SKM-1 treated with dmso at 0.1 percent for 144 hours (cell line): ENCODE measurements at regions not wholly inside any gene's neighbourhood (a gene's known extent, or its start where the extent isn't known, plus 50 kb on each side); places are given as distances from the start of the nearest gene placed in this dataset.

Source experiments
- DNase-seq: peaks from one replicate; lab custom pipeline; 2025; ENCODE audit not compliant: unreplicated experiment; lab: John Stamatoyannopoulos, UW

DNA sequence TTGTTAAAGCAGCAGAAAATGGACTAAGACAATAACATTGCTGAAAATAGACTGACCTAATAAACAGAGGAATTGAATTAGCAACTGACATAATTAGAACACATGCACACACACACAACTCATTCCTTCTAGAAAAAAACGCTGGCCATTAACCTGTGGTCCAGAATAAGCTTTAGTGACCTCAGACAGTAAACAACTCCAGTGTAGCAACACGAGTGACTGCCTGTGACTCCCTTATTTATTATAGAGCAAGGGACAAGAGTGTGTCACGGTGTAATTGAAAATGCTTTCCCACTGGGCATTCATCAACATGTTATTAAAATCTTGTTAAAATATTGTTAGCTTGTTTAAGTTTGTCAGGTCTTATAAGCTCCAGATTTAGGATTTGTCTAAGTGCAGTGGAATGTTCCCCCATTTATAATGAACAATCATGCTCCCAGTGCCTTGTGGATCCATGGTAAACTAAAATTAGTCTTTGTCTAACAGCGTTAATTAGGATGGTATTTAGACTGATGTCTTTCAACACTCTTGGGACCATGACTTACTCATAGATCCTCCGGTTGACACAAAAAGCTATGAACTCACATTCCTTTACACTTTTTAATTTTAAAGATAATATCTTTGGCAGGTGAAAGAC, 111.7 kb upstream of the IRS2 start:
- DNase-seq: no peak

DNA sequence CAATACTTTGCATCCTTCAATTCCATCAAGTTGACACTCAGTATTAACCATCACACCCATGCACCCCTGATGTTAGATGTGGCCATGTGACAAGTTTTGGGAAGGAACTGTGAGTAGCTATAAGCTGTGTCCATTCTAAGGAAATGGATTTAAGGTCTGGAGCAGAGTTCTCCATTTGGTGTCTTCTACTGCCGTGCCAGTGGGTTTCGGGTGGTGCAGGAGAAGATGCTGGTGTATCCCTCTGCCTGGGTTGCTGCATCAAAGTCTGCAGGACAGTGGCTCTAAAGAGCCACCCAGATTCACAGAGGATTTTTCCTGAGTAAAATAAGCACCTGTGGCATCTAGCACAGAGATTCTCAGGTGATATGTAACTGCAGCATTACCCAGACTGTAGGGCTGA, 105.7 kb upstream of the IRS2 start:
- DNase-seq: no peak

DNA sequence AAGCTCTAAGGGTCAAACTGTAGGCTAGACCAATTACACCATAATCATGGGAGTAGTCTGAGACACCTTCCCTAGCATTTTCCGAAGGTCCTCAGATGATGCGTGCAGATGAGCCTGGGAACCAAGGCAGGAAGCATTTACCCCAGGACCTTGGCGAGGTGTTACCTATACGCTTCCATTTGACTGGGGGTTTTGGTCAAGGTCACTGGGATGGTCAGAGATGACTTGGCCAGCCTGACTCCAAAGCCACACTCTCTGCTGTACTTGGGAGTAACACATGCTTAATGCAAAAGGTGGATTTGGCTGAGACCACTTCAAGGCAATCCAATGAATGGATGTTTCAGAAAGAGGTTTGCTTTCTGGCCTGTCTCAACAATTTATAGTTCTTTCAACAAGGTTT, 98.9 kb upstream of the IRS2 start:
- DNase-seq: no peak

DNA sequence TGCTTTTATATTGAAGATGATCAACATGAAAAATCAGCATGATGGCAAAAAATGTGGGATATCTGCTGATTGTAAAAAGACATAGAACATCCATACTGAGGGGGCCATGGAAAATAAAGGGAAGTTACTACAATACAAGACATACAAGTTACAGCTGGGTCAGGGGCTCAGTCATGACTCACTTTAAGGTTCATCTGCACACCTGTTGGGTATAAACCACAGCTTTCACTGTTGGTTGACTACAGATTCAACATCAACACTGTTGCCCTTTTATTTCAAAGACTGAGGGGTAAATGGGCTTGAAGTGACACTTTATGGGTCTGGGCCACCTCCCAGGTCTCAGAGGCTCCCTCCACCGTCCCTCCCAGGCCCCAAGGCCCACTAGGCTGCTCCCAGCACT, 98.1 kb upstream of the IRS2 start:
- DNase-seq: no peak

DNA sequence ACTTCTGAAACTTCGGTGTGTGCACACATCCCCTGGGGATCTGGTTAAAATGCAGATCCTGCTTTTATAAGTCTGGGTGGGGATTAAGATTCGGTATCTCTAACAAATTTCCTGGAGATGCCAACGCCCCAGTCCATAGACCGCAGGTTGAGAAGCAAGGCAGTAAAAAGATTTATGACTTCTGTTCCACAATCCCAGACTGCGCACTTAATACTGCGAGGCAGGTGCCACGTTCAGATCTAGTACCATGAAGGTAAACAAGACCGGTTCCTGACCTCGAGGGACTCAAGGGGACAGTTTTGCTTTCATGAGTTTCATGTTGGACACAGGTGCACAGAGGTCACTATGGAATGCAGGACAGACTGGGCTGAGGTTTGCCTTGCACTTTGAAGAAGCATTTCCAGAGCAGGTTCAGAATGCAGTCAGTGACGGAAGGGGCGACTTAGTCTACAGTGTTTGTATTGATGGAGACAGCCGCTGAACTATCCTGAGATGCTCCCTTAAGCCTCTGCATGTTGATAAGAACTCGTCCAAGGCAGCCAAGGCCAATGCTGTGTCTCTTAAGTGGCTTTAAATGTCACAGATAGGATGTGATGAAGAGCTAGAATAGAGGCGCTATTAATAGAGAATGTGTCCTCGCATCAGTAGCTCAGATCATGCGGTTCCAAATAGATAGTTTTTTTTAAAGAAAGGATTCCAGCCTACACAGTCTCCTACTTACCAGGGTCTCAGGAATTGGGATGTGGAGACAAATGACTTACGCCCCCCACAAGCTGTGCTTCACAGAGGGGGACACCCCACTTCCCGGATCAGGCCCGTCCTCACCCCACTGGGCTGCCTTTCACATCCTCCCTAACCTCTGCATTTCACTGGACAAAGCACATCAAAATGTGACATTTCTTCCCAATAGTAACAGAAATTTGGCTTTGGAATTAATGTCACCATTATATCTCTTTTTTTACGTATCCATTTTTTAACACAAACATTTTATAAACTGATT, 97.1 kb upstream of the IRS2 start:
- no peak for DNase-seq

DNA sequence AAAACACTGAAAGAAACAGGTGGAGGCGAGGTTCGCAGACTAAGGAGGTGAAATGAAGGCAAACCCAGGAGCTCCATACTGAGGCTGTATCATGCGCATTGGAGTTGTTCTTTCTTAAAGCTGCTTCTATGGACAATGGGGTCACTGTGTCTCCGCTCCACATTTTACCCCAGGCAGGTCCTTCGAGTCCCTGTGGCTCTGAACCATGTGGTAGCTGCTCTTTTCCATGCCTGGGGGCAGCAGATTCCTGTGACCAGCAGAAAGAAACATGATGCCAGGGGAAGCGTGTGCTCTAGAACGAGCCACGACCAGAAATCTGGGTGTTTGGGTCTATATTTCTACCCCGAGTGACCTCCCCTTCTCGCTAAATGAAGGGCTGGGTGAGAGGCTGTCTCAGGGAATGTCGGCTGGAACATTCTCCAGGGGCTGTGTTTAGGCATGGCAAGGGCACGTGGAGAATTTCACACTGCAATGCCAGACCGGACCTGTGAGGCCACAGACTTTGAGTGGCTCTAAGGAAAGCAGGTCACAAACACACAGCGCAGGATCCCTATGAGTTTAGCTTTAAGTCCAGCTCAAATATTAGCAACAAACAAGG, 95.7 kb upstream of the IRS2 start:
- no peak for DNase-seq

DNA sequence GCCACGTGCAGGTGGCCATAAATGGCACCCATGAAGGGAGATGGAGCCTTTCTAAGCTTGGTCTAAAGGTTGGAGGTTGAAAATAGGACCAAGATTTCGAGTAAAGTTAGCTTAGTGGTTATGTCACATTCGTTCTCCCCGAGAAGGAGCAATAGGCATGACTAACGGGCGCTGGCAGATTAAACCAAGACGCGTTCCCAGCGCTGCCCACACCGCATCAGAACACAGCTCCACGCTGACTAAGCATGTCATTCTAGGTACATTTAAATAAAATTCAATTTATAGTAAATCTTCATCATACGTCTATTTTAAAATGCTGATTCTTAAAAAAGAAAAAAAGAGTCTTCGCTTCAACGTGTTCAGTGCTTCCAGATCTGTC, 95.0 kb upstream of the IRS2 start:
- DNase-seq: no peak

DNA sequence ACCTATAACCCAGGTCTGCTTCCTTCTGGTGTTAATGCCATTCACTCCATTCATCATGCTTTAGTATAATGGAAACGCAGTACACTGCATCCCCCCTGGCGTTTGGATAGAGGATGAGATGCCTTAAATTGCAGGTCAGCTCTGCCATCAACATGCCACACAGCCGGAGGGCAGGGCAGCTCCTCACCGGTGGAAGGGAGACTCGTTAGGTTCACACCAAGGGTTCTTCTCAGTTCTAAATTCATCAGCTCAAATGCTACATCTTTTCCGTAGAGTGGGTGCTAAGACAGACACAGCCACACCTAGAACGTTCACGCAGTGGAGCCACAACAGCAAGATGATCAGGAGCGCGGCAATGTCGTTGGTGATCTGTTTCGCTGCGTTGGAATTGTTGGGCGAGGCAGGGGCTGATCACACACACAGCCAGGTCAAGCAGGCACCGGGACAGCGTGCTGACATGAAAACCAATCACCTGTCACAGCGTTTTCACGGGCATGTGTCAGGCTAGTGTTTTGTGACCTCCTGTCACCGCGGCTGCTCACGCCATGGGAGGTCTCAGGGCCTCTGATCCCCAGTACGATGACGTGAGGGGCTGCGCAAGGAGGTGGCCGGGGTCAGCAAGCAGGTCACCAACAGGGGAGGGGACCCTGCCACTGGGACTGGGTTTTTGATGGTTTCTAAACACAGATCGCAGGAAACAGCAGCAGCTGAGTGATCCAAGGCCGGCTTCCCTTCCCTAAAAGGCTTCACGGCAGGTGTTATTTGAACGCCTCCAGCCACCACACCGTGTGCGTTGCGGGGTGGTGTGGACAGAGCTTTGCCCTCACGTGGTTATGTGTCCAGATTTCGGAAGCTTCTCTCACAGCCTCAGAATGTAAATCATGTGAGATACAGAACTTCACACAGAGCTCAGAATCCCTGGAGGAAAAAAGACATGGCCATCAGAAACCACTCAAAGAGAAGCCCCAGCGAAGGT, 94.3 kb upstream of the IRS2 start:
- no peak for DNase-seq

DNA sequence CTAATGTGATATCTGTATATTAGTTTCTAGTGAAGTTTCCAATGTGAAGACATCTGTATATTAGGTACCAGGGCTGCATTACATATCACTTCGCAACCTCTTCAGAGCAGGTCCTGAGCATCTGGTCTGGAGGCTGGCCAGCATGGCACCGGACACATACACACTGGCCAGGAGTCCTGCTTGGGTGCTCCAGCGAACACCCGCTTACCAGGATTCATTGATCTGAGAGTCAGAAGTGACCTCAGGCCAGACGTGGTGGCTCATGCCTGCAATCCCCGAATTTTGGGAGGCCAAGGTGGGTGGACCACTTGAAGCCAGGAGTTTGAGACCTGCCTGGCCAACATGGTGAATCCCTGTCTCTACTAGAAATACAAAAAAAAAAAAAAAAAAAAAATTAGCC, 93.0 kb upstream of the IRS2 start:
- no peak for DNase-seq

DNA sequence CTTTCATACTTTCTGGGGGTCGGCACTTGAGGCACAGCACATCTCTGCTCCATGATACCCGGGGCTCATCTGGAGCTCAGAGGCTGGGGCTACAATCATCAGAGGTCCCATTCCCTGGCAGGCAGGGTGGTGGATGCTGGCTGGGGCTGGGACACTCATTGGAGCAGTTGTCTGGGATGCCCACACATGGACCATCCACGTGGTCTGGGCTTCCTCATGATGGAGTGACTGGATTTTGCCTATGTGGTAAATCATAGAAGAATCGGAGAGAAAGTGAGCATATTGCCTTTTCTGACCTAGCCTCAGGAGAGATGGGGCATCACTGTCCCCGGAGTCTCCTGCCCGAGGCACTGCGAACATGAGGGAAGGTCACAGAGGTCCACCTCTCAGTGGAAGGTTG, 91.4 kb upstream of the IRS2 start:
- DNase-seq: no peak

DNA sequence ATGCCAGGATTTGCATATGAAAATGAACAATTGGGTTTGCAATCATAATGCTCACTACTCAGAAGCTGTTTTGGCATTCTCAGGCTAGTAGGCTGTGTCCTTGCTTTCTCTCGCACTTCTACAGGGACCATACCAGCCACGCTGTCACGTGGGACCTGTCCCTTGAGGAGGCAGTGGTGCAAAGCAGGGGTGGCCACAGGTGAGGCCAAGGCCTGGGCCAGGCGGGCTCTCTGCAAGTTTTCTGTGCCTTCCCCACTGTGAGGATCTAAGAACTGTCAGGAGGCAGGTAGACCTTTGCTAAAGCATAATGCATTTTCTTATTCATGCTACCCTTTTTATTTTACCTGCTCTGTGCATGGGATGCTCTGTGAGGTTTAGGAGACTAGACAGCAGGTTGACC, 89.4 kb upstream of the IRS2 start:
- no peak for DNase-seq

DNA sequence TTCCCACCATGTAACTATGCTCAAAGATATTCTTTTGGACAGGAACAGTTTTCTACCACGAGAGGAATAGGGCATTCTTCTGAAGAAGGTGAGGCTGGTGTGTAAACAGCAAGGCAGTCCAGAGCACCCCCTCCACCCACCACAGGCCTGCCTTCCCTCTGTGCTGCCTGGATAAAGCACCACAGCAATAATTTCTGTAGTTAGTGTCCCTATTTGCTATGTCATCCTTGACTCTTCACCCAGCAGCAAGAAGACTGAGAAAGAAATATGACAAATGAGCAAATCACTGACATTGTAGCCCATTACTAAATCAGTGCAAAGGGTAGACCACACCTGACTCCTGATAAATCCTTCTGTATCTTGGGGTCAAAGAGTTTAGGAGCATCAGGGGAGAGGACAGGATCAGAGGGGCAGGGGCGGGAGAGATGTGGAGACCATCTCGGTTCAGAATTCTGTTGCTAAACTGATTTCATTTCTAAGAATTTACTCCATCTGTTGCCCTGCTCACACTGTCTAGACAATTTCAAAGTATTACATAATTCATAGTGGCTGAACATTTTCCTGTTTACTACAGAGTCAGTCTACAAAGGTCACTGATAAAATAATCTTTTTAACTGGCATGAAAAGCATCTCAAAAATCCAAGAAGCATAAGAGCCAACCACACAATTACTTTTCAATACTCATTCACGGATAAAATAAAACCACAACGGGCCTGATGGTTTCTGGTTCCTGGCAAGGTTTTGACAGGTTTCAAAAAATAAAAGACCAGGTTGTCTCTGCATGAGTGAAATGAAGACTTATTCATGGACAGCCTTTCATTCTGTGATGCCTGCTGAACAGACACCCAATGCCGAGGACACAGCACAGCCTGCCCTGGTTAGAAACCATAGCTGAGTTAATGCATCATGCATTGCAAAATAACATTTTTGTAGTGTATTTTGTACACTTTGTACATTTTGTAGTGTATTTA, 88.4 kb upstream of the IRS2 start:
- no peak for DNase-seq

DNA sequence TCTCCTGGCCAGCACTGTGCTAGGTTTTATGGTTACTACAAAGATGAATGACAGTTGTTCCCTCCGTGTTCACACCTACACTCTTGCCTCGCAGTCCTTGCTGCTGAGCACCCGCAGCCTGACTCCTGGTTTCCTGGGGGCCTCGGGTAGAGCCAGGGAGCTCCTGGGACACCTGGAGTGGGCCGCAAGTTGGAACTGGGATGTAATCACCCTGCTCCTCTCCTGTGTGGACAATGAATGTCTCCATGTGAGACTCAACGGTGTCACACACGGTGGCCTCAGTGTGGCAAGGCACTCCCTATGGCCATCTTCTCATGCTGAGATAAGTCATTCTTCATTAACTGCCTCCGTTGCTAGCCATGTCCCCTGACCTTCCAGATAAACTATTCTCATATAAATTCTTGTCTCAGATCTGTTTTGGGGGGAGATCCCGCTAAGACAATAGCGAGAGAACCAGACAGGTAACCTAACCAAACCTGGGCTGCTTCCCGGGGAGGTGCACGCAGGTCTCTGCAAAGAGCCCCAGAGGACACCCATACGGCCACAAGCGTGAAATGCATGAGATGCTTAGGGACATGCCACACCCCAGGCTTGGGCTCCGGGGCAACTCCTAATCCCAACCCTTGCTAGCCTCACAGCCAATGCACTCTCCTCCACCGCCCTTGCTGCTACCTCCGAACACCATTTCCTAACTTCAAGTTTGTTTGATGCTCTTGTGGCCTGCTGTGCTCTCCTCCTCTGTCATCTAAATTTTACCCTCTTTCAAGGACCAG, 87.2 kb upstream of the IRS2 start:
- no peak for DNase-seq

DNA sequence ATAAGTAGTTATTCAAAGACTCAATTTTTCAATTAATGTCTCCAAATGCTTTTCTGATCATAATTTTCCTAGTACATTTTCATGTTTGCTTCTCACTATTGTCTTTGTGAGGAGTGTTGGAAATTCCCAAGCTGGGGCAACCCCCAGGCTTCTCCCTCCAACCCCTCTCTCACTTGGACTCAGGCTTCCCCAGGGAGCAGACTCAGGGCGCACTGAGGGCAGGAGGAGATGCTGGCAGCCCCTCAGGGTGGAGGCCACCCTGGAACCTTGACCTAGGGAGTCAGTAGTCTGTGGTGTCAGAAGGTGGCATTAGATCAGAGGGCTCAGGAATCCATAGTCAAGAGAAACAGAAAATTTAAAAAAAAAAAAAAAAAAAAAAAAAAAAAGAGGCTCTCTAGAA, 86.5 kb upstream of the IRS2 start:
- DNase-seq: no peak

DNA sequence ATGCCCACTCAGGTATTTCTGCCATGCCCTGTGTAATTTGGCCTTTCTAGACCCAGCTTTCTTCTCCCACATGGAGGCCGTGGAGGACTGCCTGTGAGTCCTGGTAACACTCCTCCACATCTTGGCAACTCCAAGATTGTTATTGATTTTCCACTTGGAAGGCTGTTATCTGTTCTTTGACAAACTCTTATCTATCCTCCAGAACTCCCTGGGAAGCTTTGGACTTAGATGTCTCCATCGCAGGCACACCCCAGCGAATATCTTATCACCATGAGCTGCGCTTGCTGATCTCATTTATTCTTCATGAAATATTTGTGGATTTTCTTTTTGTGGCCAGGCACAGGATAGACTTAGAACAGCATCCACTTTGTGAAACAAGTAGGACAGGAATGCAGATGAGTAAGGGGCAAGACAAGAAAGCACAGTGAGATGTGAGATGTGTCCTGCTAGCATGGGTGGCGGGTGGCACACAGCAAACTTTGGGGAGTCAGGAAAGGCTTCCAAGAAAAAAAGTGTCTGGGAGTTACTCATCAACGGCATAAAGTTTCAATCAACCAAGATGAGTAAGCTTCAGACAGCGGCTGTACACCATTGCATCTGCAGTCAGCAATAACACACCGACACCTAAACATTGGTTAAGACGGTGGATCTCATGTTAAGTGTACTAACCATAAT, 84.5 kb upstream of the IRS2 start:
- DNase-seq: no peak

DNA sequence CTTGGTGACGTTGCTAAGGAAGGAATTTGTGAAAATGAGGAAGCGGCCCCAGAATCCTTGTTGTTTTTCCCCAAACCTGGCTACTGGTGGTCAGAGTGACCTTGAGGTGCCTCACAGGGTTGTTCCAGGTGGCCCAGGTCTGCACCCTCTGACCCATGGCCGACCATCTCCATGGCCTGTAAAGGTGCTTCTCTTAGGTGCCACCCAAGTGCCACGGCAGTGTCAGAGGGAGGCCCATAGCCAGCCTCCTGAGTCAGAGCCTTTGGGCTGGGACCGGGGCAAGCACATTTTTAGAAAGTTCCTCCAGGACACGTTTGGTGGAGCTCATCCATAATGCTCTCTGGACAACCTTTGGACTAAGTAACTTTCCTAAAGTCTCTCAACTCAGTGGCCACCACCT, 83.9 kb upstream of the IRS2 start:
- DNase-seq: no peak

DNA sequence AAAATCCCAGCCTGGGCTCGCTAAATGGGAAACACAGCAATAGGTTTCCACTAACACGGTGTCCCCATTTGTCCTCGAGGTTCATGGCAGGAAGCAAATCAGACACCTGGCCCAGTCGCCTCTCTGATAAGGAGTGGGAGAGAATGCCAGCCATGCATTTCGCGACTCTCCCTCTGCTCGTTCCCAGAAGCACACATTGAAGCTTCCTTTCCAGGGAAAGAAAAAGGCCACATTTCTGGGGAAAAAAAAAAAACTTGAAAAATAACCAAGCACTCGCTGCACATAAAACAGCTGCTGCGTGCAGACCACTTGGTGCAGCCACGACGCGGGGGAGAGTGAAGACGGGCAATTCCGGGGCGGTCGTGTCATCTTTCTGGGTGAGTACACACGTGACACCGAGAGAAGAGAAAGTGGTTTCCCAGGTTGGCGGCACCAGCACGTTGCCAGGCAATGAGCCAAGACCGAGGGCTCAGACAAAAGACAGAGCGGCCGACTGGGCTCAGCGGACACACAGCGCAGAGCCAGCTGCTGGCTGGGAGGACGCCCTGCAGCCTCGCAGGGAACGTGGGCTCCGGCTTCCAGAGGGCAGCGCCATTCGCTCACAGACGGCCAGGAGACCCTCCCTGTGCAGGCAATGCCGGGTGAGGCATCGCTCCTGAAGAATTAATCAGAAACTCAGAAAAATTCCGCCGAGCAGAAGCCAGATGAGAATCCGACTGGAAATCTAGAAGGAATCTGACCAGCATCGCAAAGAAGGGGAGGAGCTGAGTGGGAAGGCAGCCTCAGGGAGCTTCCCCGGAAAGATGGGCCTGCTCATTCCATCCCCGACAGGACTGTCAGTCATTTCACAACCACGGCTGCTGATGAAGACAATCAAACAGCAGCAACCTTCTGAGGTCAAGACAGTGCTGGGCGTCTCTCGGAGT, 83.2 kb upstream of the IRS2 start:
- DNase-seq: no peak
